Neural progenitor cell (in vitro differentiated cells): ENCODE measurements at regions not wholly inside any gene's neighbourhood (a gene's known extent, or its start where the extent isn't known, plus 50 kb on each side); places are given as distances from the start of the nearest gene placed in this dataset.
"Not testable (repeated sequence)": the region's sequence is repeated elsewhere in the genome, so short reads cannot be mapped to it uniquely, and the experiment has no call there.

Experiments used
- DNase-seq: peaks from one replicate; pipeline ENCODE4 v3.0.0-alpha.2; 2016; ENCODE audit warnings: low spot score
- H2AFZ ChIP-seq: fragments of 200-600 bp; sonication (generic); replicated peaks from 2 replicates; pipeline ENCODE4 v1.6.1; 2016; ENCODE audit warnings: antibody characterized with exemption
- H3F3A ChIP-seq: fragments of 200-600 bp; sonication (generic); 2 replicates; pipeline ENCODE4 v1.6.1; 2016; ENCODE audit warnings: antibody characterized with exemption, low read depth
- H3K27ac ChIP-seq: fragments of 200-600 bp; sonication (generic); 2 replicates; pipeline ENCODE4 v1.5.1; 2016; ENCODE audit warnings: mild to moderate bottlenecking
- H3K27me3 ChIP-seq: fragments of 200-600 bp; sonication (generic); 2 replicates; pipeline ENCODE4 v1.6.1; 2016; ENCODE audit warnings: mild to moderate bottlenecking, moderate library complexity
- H3K36me3 ChIP-seq: fragments of 200-600 bp; sonication (generic); 2 replicates; pipeline ENCODE4 v1.5.1; 2016
- H3K4me1 ChIP-seq: fragments of 200-600 bp; sonication (generic); 2 replicates; pipeline ENCODE4 v1.6.1; 2016; ENCODE audit warnings: mixed run types
- H3K4me2 ChIP-seq: fragments of 200-600 bp; sonication (generic); 2 replicates; pipeline ENCODE4 v1.6.1; 2016
- H3K4me3 ChIP-seq: fragments of 200-600 bp; sonication (generic); 2 replicates; pipeline ENCODE4 v1.5.1; 2016
- H3K79me2 ChIP-seq: fragments of 200-600 bp; sonication (generic); 2 replicates; pipeline ENCODE4 v1.6.1; 2016; ENCODE audit warnings: low read depth
- H3K9ac ChIP-seq: fragments of 200-600 bp; sonication (generic); 2 replicates; pipeline ENCODE4 v1.6.1; 2016
- H3K9me3 ChIP-seq: fragments of 200-600 bp; sonication (generic); 2 replicates; pipeline ENCODE4 v1.5.1; 2016; ENCODE audit warnings: low read depth
- H4K20me1 ChIP-seq: fragments of 200-600 bp; sonication (generic); 2 replicates; pipeline ENCODE4 v1.6.1; 2016; ENCODE audit warnings: low read depth
- H3K27ac Mint-ChIP-seq: 3 replicates; pipeline ENCODE4 v1.8.0; 2021; ENCODE audit warnings: mixed read lengths
- H3K27me3 Mint-ChIP-seq: 2 replicates; pipeline ENCODE4 v1.8.0; 2022; ENCODE audit warnings: low read depth, mild to moderate bottlenecking, inconsistent platforms, moderate library complexity, mixed read lengths; ENCODE audit not compliant: insufficient read depth
- H3K36me3 Mint-ChIP-seq: 3 replicates; pipeline ENCODE4 v1.8.0; 2021; ENCODE audit warnings: mixed read lengths
- H3K4me1 Mint-ChIP-seq: 3 replicates; pipeline ENCODE4 v1.8.0; 2021; ENCODE audit warnings: mixed read lengths
- H3K4me3 Mint-ChIP-seq: 3 replicates; pipeline ENCODE4 v1.8.0; 2021; ENCODE audit warnings: mild to moderate bottlenecking, moderate library complexity, mixed read lengths
- H3K9me3 Mint-ChIP-seq: 3 replicates; pipeline ENCODE4 v1.8.0; 2020; ENCODE audit warnings: mixed read lengths
- CTCF ChIP-seq: fragments of 200-600 bp; sonication (generic); IDR thresholded peaks from 2 replicates; pipeline ENCODE4 v1.5.1; 2017; ENCODE audit warnings: antibody characterized with exemption, mild to moderate bottlenecking
- EZH2 ChIP-seq: fragments of 200-600 bp; sonication (generic); IDR thresholded peaks from 2 replicates; pipeline ENCODE4 v1.6.1; 2017; ENCODE audit warnings: antibody characterized with exemption, mild to moderate bottlenecking, moderate library complexity
- EZH2phosphoT487 ChIP-seq: fragments of 200-600 bp; sonication (generic); IDR thresholded peaks from 2 replicates; pipeline ENCODE4 v1.6.1; 2017; ENCODE audit warnings: antibody characterized with exemption

GRCh38 chr4:159867673-159868072 is 764.8 kb downstream of the RAPGEF2 start:
- no peaks in the 10 kb centered on the region for H3K27me3 ChIP-seq
- Mint-ChIP-seq H3K4me1 (peaks cover 9% of the 10 kb centered on the region), H3K9me3 (peaks cover 2% of the 10 kb centered on the region), H3K27ac (no peak overlapping the region), H3K27me3 (no peaks in the 10 kb centered on the region), H3K4me3 (no peak overlapping the region), H3K36me3 (no peaks in the 10 kb centered on the region)
- H4K20me1 ChIP-seq, result no peaks in the 10 kb centered on the region
- no peaks in the 10 kb centered on the region for H3K9me3 ChIP-seq
- no peaks in the 10 kb centered on the region for H3K79me2 ChIP-seq
- H3K27ac ChIP-seq, result no peak overlapping the region
- no peak overlapping the region for H3K4me3 ChIP-seq
- H3K4me2 ChIP-seq, result no peak overlapping the region
- TF ChIP-seq CTCF (no peak), EZH2 (no peak)
- no peak overlapping the region for H3K9ac ChIP-seq
- H3K36me3 ChIP-seq, result no peaks in the 10 kb centered on the region
- DNase-seq, result no peak
- H3F3A ChIP-seq, result no peaks in the 10 kb centered on the region
- no peak overlapping the region for H2AFZ ChIP-seq
- peaks cover 6% of the 10 kb centered on the region for H3K4me1 ChIP-seq

GRCh38 chr4:159868936-159869335 is 766.1 kb downstream of the RAPGEF2 start:
- not testable (repeated sequence) for H3K27ac ChIP-seq, H3K4me2 ChIP-seq, H3K4me1 Mint-ChIP-seq, H3K4me3 ChIP-seq, H2AFZ ChIP-seq, H3K27me3 Mint-ChIP-seq, H3F3A ChIP-seq, H3K27me3 ChIP-seq, H3K36me3 ChIP-seq, H4K20me1 ChIP-seq, H3K9me3 ChIP-seq, H3K79me2 ChIP-seq, DNase-seq, H3K36me3 Mint-ChIP-seq, H3K4me3 Mint-ChIP-seq, H3K9ac ChIP-seq, H3K27ac Mint-ChIP-seq, H3K4me1 ChIP-seq
- peaks cover 12% of the 10 kb centered on the region for H3K9me3 Mint-ChIP-seq

GRCh38 chr4:159871141-159871540 is 768.3 kb downstream of the RAPGEF2 start:
- Histone ChIP-seq H3K27ac (no peak overlapping the region), H3K4me3 (no peak overlapping the region), H3K4me1 (no peaks in the 10 kb centered on the region), H3K27me3 (no peaks in the 10 kb centered on the region), H4K20me1 (no peaks in the 10 kb centered on the region), H3K9me3 (no peaks in the 10 kb centered on the region), H3K79me2 (no peaks in the 10 kb centered on the region), H3K9ac (no peak overlapping the region), H2AFZ (no peak overlapping the region), H3F3A (no peaks in the 10 kb centered on the region), H3K36me3 (no peaks in the 10 kb centered on the region), H3K4me2 (no peak overlapping the region)
- H3K36me3 Mint-ChIP-seq, result no peaks in the 10 kb centered on the region
- DNase-seq, result no peak
- H3K4me3 Mint-ChIP-seq, result no peak overlapping the region
- TF ChIP-seq CTCF, result no peak
- no peak for TF ChIP-seq EZH2phosphoT487
- TF ChIP-seq EZH2, result no peak
- H3K9me3 Mint-ChIP-seq, result peaks cover 23% of the 10 kb centered on the region
- H3K27ac Mint-ChIP-seq, result no peak overlapping the region
- H3K27me3 Mint-ChIP-seq, result peaks cover 2% of the 10 kb centered on the region
- H3K4me1 Mint-ChIP-seq, result no peaks in the 10 kb centered on the region

GRCh38 chr4:159881158-159881557 is 778.3 kb downstream of the RAPGEF2 start:
- Histone ChIP-seq H3K27ac (no peak overlapping the region), H3K79me2 (no peaks in the 10 kb centered on the region), H3K9me3 (no peaks in the 10 kb centered on the region), H3F3A (no peaks in the 10 kb centered on the region), H4K20me1 (no peaks in the 10 kb centered on the region), H3K36me3 (no peaks in the 10 kb centered on the region), H3K27me3 (no peaks in the 10 kb centered on the region), H2AFZ (no peak overlapping the region), H3K4me3 (no peak overlapping the region), H3K9ac (no peak overlapping the region), H3K4me2 (no peak overlapping the region), H3K4me1 (no peaks in the 10 kb centered on the region)
- H3K4me3 Mint-ChIP-seq, result no peak overlapping the region
- H3K9me3 Mint-ChIP-seq, result no peaks in the 10 kb centered on the region
- H3K36me3 Mint-ChIP-seq, result no peaks in the 10 kb centered on the region
- no peak for TF ChIP-seq CTCF
- TF ChIP-seq EZH2phosphoT487, result no peak
- TF ChIP-seq EZH2, result no peak
- no peak overlapping the region for H3K27ac Mint-ChIP-seq
- no peak for DNase-seq
- peaks cover 3% of the 10 kb centered on the region for H3K27me3 Mint-ChIP-seq
- H3K4me1 Mint-ChIP-seq, result no peaks in the 10 kb centered on the region
